ENCODE measurements at regions not wholly inside any gene's neighbourhood (a gene's known extent, or its start where the extent isn't known, plus 50 kb on each side); places are given as distances from the start of the nearest gene placed in this dataset.

DNA sequence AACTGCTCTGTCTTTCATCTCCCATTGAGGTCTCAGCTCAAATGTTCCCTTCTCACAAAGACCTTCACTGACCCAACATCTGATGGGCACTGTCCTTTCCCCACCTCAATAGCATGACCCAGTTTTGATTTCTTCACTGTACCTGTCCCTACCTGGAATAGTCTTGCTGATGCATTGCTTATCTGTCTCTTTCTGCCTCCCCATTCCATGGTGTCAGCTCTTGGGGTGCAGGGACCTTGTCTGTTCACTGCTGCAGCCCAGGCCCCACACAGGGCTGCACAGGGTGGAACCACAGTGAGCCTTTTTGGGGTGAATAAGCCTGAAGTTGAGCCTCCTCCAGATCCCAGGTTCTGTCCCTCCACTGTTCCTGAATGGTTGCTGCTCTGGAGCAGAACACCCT, 414.9 kb downstream of the PTPRU start:
- no peak for DNase-seq (ENCODE audit: low read depth, low spot score)

DNA sequence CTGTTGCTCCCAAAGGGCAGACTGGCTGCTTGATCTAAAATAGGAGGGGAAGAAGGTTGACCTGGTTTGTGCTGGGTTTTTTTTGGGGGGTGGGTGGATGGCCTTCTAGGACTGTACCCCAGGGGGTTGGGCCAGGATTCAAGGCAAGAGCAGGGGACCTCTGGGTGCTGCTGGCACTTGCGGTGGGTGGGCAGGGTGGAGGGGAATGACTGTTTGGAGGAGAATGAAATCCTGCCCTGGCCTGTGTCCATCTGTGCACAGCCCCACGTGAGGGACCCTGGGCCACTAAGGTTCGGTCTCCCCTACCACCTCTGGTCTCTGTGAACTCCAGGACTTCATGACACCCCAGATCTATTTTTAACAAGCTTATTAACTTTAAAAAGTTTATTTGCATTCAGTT, 414.2 kb downstream of the PTPRU start:
- DNase-seq (ENCODE audit: low read depth, low spot score): no peak

DNA sequence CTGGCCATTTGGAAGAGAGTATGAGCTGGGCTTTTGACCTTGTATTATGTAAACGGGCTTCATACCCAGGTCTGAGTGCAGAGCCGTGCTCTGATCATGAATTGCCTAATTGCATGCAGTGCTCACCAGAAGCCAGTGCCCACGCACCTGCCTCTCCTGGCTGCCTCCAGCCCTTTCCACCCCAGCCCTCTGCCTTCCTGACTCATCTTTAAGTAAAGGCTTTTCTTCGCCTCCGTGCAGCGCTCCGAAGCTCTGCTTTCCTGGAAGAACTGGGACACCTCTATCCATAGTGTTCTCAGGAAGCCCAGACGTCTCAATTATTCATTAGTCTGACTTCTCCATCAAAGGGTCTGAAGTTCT, 413.7 kb downstream of the PTPRU start:
- DNase-seq (ENCODE audit: low read depth, low spot score): no peak

DNA sequence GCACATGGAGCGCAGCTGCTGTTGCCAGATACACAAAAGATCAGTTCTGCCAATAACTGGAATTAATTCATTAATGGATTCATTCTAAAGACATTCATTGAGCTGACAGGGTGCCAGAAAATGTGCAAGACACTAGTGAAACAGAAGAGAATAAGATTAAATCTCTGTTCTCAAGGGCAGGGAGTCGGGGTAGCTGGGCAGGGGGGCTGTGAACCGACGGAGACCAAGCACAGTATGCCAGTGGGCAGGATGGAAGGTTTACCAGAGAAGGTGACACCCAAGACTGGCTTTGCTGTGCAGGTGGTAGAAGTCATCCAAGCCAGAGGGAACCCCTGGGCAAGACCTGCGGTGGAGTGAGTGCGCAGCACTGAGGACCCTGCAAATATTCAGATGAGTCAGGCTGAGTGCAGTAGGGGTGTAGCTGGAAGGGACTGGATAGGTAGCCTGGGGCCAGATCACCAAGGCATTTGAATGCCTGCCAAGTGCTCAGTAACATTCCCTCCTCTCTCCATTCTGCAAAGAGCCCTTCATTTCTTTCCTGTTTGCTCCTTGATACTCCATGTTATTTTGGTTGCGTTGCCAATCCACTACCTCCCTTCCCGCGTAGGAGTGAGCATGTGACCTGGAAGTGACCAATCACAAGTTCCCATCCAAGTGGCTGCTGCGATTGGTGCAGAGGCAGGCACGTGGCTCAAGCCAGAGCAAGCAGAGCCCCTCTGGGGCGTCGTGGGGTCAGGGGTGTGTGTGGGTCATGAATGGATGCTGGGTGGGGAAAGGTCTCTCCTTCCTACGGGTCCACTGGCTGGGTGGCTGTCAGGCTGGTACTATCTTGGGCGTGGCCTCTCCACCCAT, 413.1 kb downstream of the PTPRU start:
- no peak for DNase-seq (ENCODE audit: low read depth, low spot score)

DNA sequence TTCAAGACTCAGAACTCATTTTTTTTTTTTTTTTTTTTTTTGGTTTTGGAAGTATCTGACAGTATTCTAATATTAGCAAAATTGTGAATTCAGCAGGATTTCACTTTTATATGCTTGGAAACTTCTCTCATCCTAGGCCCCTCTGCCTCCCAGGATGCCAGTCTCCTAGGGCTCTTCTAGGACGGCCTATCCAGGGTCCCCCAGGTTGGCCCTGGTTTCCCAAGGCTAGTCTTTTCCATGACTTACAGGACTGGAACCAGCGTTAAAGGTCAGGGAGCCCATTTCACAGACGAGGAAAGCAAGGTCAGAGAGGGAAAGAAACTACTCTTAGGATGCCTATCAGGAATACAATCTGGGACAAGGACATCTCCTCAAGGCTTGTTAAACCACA, 412.5 kb downstream of the PTPRU start:
- DNase-seq (ENCODE audit: low read depth, low spot score): no peak

DNA sequence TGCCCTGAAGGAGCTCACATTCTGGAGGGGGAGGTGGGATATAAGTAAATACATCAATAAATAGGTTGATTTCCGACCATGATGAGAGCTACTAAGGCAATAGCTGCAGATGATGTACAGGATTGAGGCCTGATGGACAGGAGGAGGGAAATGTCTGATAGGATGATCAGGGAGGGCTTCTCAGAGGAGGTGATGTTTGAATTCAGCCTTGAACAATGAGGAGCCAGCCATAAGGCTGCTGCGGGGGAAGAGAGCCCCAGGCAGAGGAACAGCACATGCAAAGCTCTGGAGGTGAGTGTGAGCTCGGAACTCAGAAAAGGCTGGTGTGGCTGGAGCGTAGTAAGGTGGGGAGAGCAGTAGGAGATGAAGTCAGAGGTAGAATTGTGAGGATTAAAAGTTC, 411.7 kb downstream of the PTPRU start:
- DNase-seq (ENCODE audit: low read depth, low spot score): no peak

DNA sequence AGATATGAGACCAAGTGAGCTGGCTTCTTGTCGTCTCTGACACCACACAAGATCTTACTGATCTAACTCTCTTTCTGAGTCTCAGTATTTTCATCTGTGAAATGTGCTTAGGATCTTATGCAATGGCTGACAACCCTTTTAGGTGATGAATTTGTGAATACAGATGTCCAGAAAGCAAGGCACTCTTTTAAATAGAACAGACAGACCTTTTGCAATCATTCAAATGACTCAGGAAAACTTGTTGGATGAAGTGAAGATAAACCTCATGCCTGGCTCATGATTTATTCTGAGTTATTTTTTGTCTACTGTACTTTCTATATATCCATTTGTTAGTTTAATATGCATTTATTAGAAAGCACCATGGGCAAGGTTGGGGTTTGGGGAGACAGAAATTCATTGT, 411.3 kb downstream of the PTPRU start:
- DNase-seq (ENCODE audit: low read depth, low spot score): no peak

DNA sequence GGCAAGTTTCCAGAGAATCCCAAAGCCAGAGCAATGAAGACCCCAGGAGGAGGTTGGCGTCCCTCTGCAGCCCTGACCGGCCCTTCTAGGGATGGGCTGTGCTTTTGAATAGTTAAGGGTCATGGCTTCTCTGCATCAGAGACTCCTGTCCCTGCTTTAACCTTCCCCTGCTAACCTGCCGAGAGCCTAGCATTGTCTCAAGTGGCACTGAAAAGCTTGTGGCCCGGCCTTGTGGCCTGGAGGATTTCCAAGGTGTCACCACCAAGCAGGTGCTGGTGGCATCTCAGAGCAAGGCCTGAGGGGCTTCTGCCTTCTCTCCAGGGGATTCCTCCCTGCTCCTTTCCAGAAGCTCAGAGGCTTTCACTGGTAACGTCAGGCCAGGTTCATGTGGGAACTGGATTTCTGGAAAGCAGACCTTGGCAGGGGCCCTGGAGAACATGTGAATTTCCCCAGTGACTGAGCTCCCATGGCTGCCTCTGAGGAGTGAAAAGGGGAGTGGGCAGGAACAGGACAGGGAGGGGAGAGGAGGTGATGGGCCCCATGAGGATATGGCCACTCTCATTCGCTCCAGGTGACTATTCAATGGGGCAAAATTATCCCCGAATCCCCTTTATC, 409.9 kb downstream of the PTPRU start:
- no peak for DNase-seq (ENCODE audit: low read depth, low spot score)

DNA sequence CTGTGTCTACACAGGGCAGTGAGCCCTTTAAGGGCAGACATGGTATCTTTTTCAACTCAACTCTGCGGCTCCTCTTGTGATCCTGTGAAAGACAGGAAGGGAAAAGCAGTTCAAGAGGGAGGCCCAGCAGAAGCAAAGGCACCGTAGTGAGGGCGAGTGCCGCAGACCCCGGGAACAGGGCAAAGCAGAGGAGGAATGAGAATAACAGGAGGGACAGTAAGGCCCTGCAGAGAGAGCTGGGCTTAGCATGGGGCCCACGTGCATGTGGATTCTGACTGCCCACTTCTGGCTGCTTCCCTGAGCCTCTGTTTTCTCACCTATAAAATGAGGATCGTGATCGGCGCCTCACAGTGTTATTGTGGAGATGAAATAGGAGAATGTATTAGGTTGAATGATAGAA, 409.3 kb downstream of the PTPRU start:
- no peak for DNase-seq (ENCODE audit: low read depth, low spot score)

DNA sequence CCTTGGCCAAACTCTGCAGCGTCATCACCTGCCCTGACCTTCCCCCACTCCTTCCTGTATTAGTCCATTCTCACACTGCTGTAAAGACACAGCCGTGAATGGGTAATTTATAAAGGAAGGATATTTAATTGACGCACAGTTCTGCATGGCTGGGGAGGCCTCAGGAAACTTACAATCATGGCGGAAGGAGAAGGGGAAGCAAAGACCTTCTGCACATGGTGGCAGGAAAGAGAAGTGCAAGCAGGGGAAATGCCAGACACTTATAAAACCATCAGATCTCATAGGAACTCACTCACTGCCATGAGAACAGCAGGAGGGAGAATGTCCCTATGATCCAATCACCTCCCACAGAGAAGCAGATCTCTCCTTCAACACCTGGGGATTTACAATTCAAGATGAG, 408.5 kb downstream of the PTPRU start:
- no peak for DNase-seq (ENCODE audit: low read depth, low spot score)

DNA sequence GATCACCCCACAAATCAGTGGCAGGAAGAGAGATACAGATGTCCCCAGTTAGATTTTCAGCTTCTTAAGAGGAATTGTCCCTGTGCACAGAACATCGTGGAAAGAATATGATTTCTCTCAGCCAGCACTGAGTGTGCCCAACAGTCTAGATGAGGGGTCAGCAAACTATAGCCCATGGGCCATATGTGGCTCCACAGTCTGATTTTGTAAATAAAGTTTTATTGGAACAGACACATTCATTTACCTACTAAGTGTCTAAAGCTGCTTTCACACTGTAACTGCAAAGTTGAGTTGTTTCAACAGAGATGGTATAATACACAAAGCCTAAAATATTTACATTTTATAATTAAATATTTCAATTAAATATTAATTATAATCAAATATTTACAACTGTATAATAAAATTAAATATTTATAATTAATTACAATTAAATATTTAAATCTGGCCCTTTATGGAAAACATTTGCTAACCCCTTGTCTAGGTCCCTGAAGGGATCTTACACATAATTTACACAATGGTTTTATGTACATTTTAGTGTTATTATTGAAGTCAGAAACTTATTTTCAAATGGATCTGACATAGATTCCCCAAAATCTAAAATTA, 407.6 kb downstream of the PTPRU start:
- no peak for DNase-seq (ENCODE audit: low read depth, low spot score)

DNA sequence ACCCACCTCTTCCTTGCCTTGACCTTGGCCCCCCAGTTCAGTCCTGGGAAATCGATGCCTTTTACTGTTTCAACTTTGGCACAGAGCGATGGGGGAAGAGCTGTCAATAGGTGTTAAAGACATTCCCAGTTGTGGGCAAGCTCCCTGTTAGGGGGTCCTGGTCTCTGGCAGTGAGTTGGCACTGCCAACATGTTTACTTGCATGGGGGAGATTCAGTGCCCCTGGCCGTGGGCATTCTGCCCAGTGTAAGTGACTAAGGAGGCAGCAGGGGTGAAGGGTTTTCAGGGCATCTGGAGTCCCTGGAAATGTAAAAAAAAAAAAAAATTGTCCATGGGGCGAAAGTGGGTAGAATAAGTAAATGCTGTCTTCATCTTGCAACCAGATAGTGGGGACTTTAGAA, 407.0 kb downstream of the PTPRU start:
- DNase-seq (ENCODE audit: low read depth, low spot score): no peak

DNA sequence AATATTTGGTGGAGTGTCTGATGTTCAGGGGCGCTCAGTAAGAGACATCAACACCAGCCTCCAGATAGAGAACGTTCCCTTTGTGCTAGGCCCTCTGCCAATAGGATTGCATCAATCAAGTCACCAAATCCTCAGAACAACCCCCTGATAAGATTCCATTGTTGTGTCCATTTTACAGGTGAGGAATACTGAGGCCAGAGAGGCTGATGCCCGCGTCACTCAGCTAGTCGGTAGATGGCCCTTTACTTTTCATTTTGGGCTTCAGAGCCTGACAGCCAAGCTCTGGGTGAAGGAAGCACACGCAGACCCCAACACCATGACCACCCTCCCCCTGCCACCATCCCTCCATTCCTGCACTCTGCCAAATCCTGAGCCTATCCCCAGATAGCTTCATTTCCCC, 406.2 kb downstream of the PTPRU start:
- no peak for DNase-seq (ENCODE audit: low read depth, low spot score)

DNA sequence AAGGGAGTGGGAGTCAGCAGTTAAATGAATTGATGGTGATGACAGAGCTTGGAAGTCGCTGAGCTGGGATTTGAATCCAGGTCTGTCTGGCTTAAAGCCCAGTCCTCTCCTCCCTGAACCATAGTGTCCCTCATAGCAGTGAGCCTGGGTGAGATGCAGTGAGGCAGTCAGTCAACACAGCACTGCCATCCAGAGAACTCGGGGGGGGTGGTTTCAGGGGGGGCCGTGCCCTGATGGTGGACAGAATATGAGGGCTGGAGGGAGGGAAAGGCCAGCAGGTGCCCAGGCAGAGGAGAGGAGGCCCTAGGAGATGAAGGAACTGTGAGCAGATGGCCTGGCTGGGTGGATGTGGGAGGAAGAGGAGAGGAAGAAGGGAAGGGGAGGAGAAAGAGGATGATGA, 405.6 kb downstream of the PTPRU start:
- no peak for DNase-seq (ENCODE audit: low read depth, low spot score)

DNA sequence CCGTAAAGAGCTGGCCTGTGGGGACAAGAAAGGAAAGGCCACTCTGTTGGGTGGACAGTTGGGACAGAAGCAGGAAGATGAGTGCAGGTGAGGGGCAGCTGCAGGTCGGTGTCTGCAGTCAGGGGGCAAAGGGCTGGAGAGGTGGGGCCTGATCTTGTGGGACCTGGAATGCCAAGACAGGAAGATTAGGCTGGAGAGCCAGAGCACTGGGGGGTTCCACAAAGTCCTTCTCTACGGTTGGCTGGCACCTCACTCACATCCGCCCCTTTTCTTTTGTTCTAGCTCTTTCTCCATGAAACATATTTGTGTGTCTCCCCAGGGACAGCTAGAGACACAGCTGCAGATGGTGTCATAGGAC, 404.1 kb downstream of the PTPRU start:
- no peak for DNase-seq (ENCODE audit: low read depth, low spot score)

DNA sequence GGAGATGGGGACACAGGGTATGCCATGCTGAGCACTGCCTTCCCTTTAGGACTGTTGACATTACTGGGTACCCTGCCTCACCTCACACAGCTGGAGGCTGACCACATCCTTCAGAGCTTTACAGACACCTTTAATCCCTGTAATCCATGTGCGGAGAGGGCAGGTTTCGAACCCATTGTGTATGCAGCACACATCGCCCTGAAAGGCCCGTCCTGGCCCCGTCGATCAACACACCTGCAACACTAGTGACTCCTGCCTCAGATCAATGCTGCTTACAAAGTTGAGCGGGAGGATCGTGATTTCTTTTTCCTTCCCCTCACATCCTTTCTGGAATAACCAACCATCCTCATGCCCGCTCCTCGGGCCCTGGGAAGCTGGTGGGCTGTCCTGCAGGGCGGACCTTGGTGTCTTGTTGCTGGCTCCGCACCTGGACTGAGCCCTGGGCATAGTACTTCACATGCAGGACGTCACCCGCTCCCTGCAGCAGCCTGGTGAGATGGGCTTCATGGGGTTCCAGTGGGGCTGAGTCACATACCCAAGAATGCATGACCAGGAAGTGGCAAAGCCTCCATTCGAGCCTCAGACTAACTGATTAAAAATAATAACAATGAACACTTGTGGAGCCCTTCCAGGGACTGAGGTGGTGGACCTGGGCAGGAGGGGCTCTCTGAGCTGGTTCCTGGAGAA, 403.6 kb downstream of the PTPRU start:
- DNase-seq (ENCODE audit: low read depth, low spot score): no peak

DNA sequence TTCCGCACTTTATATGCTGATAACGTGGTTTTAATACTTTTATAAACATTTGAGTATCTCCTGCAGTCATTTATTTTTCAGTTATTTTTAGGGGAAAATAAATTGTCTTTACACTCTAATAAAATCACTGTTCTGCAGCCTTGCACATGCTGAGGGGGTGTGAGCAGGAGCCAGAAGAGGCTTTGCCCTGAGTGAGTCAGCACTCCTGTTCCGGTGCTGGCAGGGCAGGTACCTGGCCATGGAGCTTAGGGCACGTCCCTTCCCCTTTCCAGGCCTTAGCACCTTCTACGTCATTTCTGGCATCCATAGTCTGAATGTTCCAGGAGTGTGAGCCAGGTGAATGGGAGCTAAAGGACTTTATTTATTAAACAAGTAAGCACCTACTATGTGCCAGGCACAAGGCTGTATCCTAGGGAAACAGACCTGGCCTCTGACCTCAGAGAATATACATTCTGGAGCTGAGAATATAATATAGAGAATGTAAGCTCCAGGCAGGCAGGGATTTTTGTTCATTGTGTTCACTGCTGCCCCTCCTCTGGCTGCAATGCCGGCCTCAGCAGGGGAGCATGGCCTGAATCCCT, 402.9 kb downstream of the PTPRU start:
- no peak for DNase-seq (ENCODE audit: low read depth, low spot score)

DNA sequence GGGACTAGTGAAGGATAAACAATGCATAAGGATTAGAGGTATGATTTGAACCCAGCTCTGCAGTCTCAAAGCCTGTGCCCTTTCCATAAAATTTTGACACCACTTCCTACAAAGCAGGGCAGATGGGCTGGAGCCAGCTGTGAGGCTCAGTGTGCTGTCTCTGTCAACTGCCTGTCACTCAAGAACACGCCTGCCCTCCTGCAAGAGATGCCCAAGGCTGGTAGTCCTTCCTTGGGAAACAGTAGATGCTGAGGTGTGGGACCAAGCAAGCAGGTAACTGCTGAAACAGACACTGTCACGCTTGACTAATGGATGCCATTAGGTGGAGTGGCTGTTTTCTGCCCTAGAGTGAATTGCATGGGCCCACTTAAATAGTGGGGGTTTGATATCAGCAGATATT, 402.0 kb downstream of the PTPRU start:
- DNase-seq (ENCODE audit: low read depth, low spot score): no peak

DNA sequence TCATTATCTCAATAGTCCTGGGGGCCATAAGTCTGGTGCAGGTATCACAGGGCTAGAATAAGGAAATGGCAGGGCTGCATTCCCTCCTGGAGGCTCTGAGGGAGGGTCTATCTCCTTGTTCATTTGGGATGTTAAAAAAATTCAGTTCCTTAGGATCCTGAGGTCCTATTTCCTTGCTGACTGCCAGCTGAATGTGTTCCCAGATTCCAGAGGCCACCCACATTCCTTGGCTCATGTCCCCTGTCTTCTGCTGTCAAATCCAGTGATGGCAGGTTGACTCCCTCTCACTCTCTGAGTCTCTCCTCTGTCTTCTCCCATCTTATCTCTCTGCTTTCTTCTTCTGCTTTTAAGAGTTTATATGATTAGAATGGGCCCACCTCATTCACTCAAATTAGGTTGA, 400.6 kb downstream of the PTPRU start:
- no peak for DNase-seq (ENCODE audit: low read depth, low spot score)

DNA sequence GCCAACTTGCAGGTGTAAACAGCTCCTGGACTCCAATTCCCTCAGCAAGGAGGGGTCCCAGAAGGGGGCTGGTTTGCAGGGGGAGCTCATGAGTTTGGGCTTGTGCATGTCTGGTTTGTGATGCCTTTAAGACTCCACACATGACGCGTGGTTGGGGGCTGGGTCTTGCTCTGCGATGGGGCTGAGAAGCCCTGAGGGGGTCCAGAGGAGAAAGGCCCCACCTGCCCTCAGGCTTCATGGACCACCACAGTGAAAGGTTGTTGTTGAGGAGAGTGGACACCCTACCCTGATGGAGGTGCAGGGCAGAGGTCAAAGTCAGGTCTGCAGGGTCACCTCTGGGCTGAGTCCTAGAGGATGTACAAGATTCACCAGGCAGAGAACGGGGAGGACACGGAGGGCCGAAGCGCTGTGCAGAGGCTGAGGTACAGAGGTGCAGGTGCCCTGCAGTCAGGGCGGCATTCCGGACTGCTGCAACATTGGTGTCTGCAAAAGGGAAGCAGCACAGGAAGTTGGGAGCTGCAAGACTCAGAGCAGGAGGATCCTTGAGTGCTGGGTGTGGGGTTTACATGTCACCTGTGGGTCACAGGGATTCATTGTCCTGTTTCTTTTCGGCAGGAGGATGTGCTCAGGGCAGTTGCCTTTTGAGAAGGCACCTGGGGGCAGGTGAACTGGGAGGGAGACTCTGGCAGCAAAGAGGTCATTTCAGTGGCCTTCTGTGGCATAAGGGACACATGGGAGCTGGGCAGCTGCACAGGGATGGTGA, 399.4 kb downstream of the PTPRU start:
- DNase-seq (ENCODE audit: low read depth, low spot score): no peak

DNA sequence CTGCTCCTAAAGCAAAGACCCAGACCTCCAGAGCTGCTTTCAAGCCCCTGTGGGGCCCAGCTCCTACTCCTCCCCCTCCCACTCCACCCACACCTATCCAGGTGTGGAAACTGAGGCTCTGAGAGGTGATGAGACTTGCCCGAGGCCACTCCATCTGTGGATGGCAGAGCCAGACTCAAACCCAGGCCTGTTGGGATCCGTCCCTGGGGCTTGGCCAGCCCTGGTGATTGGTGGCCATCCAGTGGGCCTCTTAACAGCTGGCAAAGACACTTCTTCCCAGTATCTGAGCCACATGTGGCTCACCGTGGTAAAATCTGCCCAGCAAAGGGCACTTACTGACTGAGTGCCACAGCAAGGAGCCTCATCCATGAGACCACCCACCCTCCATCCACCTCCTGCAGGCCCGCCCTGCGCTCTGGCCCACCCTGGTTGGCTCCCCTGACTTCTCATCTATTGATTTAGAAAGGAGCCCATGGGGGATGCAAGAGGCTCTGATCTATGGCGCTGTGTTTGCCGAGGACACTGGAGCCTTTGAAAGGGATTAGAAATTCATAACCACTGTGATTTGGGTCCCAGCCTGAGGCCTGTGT, 398.5 kb downstream of the PTPRU start:
- no peak for DNase-seq (ENCODE audit: low read depth, low spot score)

Data from activated CD4-positive, CD25-positive, alpha-beta regulatory T cell treated with anti-CD3 and anti-CD28 coated beads, Interleukin-2, amount 50 U/mL, for 16 hours (primary cell).